HCT116 (cell line): ENCODE measurements at regions not wholly inside any gene's neighbourhood (a gene's known extent, or its start where the extent isn't known, plus 50 kb on each side); places are given as distances from the start of the nearest gene placed in this dataset.

Experiments used
- ATAC-seq: fragments of 200-7000 bp; cut with Tn5 transposase; 2 replicates; pipeline ENCODE4 v1.9.1; 2020; ENCODE audit warnings: mild to moderate bottlenecking, moderate library complexity
- BruUV-seq: library from RNA; stranded (reverse); fragments of 400-500 nt; replicated peaks from 2 replicates; lab custom pipeline; 2021; lab: Mats Ljungman, UMichigan
- CTCF ChIA-PET: fragments of 300-600 bp; sonication (Branson Sonifier 250); formaldehyde crosslinking; loops from one replicate; lab custom pipeline; 2021; ENCODE audit warnings: antibody characterized with exemption; lab: Charles Lee
- POLR2A ChIA-PET: fragments of 300-600, 350-600 bp; sonication (Branson Sonifier 250); formaldehyde crosslinking; loops from one replicate; lab custom pipeline; 2021; ENCODE audit warnings: antibody characterized with exemption; lab: Charles Lee
- RAD21 ChIA-PET, 2 experiments: fragments of 300-600 bp; sonication (Branson Sonifier 250); formaldehyde crosslinking; loops; one replicate each; lab custom pipeline; 2023; ENCODE audit warnings: low total read pairs in 2 of 2; ENCODE audit not compliant: uncharacterized antibody in 2 of 2, unreplicated experiment in 2 of 2, low non-redundant PET in 1 of 2; lab: Charles Lee
- DNase-seq: peaks from one replicate; pipeline ENCODE4 v3.0.0-alpha.2; 2010; ENCODE audit warnings: low read depth, low spot score
- H2AFZ ChIP-seq: fragments of 200-600 bp; shearing (Covaris generic), sonication (generic); 2 replicates; pipeline ENCODE4 v1.6.1; 2017; ENCODE audit warnings: low read depth, mixed run types, mixed read lengths, antibody characterized with exemption, low read length; ENCODE audit not compliant: poor library complexity, severe bottlenecking
- H3K27ac ChIP-seq: 2 replicates; pipeline ENCODE4 v1.5.1; 2012; ENCODE audit warnings: low read depth, low read length
- H3K27me3 ChIP-seq: fragments of 200-600 bp; sonication (generic); 2 replicates; pipeline ENCODE4 v1.6.1; 2016; ENCODE audit warnings: mixed run types, low read length, mixed read lengths; ENCODE audit not compliant: insufficient read depth
- H3K36me3 ChIP-seq, 2 experiments: fragments of 200-500 bp in 1 of 2; fragments of 200-600 bp in 1 of 2; sonication (Bioruptor generic) in 1 of 2; sonication (generic) in 1 of 2; 2 replicates each; pipeline versions ENCODE4 v1.5.1 to v1.6.1; 2014 to 2016; ENCODE audit warnings: low read length in 2 of 2, inconsistent platforms in 1 of 2, mixed read lengths in 1 of 2, mixed run types in 1 of 2; ENCODE audit not compliant: insufficient read depth in 2 of 2, control insufficient read depth in 1 of 2
- H3K4me1 ChIP-seq, 2 experiments: fragments of 200-600 bp in 1 of 2; sonication (generic) in 1 of 2; 2 replicates each; pipeline versions ENCODE4 v1.5.1 to v1.6.1; 2012 to 2017; ENCODE audit warnings: low read length in 2 of 2, inconsistent platforms in 1 of 2, mild to moderate bottlenecking in 1 of 2, mixed read lengths in 1 of 2, mixed run types in 1 of 2, moderate library complexity in 1 of 2; ENCODE audit not compliant: insufficient read depth in 2 of 2, control insufficient read depth in 1 of 2
- H3K4me2 ChIP-seq: fragments of 200-600 bp; sonication (generic); 2 replicates; pipeline ENCODE4 v1.6.1; 2017; ENCODE audit warnings: mixed run types, low read length, mixed read lengths
- H3K4me3 ChIP-seq, 2 experiments: fragments of 200-600 bp in 1 of 2; sonication (generic) in 1 of 2; replicated peaks in 1 of 2; 2 replicates each; pipeline ENCODE4 v1.5.1; 2011 to 2016; ENCODE audit warnings: low read length in 2 of 2, control low read depth in 1 of 2, low read depth in 1 of 2, mild to moderate bottlenecking in 1 of 2, mixed read lengths in 1 of 2, mixed run types in 1 of 2
- H3K79me2 ChIP-seq: fragments of 200-600 bp; sonication (generic); 2 replicates; pipeline ENCODE4 v1.6.1; 2017; ENCODE audit warnings: mild to moderate bottlenecking, mixed run types, low read length, moderate library complexity, mixed read lengths; ENCODE audit not compliant: insufficient read depth
- H3K9ac ChIP-seq: fragments of 200-600 bp; sonication (generic); 2 replicates; pipeline ENCODE4 v1.6.1; 2016; ENCODE audit warnings: low read length, mixed read lengths
- H3K9me2 ChIP-seq: fragments of 200-600 bp; sonication (generic), shearing (Covaris generic); 2 replicates; pipeline ENCODE4 v1.6.1; 2017; ENCODE audit warnings: mixed run types, mild to moderate bottlenecking, moderate library complexity; ENCODE audit not compliant: insufficient read depth
- H3K9me3 ChIP-seq, 2 experiments: fragments of 200-500 bp in 1 of 2; fragments of 200-600 bp in 1 of 2; sonication (Bioruptor generic) in 1 of 2; sonication (generic) in 1 of 2; 2 replicates each; pipeline ENCODE4 v1.6.1; 2014 to 2017; ENCODE audit warnings: low read length in 2 of 2, mixed read lengths in 2 of 2, inconsistent platforms in 1 of 2, low read depth in 1 of 2, mild to moderate bottlenecking in 1 of 2, mixed run types in 1 of 2, moderate library complexity in 1 of 2; ENCODE audit not compliant: control insufficient read depth in 1 of 2, insufficient read depth in 1 of 2
- H4K20me1 ChIP-seq: fragments of 200-600 bp; sonication (generic), shearing (Covaris generic); 2 replicates; pipeline ENCODE4 v1.6.1; 2017; ENCODE audit warnings: mixed run types, mild to moderate bottlenecking, moderate library complexity; ENCODE audit not compliant: insufficient read depth
- CBX3 ChIP-seq: IDR thresholded peaks from 2 replicates; pipeline ENCODE4 v1.6.1; 2012; ENCODE audit warnings: low read depth
- CEBPB ChIP-seq: IDR thresholded peaks from 2 replicates; pipeline ENCODE4 v1.6.1; 2012; ENCODE audit warnings: low read depth
- EGR1 ChIP-seq: IDR thresholded peaks from 2 replicates; pipeline ENCODE4 v1.6.1; 2012; ENCODE audit warnings: low read depth
- ELF1 ChIP-seq: IDR thresholded peaks from 2 replicates; pipeline ENCODE4 v1.6.1; 2012; ENCODE audit warnings: low read depth, borderline replicate concordance
- EZH2 ChIP-seq: fragments of 200-600 bp; sonication (generic); IDR thresholded peaks from 2 replicates; pipeline ENCODE4 v1.6.1; 2017; ENCODE audit warnings: antibody characterized with exemption, mixed run types
- EZH2phosphoT487 ChIP-seq: fragments of 200-600 bp; IDR thresholded peaks from 2 replicates; pipeline ENCODE4 v1.6.1; 2018; ENCODE audit warnings: antibody characterized with exemption, borderline replicate concordance
- JUND ChIP-seq: IDR thresholded peaks from 2 replicates; pipeline ENCODE4 v1.6.1; 2012
- POLR2A ChIP-seq: IDR thresholded peaks from 2 replicates; pipeline ENCODE4 v1.7.0; 2011; ENCODE audit warnings: borderline replicate concordance; ENCODE audit not compliant: insufficient read depth, insufficient read length; ENCODE audit errors: extremely low read depth
- POLR2AphosphoS5 ChIP-seq: IDR thresholded peaks from 2 replicates; pipeline ENCODE4 v1.6.1; 2011; ENCODE audit warnings: mild to moderate bottlenecking, low read depth, low read length, moderate library complexity
- RAD21 ChIP-seq: IDR thresholded peaks from 2 replicates; pipeline ENCODE4 v1.6.1; 2012; ENCODE audit warnings: low read depth, mild to moderate bottlenecking
- SIN3A ChIP-seq: IDR thresholded peaks from 2 replicates; pipeline ENCODE4 v1.6.1; 2012; ENCODE audit warnings: low read depth
- SRF ChIP-seq: IDR thresholded peaks from 2 replicates; pipeline ENCODE4 v1.6.1; 2012; ENCODE audit warnings: low read depth
- TCF7L2 ChIP-seq: IDR thresholded peaks from 2 replicates; pipeline ENCODE4 v1.7.0; 2011; ENCODE audit warnings: borderline replicate concordance, inconsistent platforms; ENCODE audit not compliant: insufficient read depth, insufficient read length; ENCODE audit errors: extremely low read depth
- YY1 ChIP-seq: IDR thresholded peaks from 2 replicates; pipeline ENCODE4 v1.6.1; 2011; ENCODE audit warnings: low read length, low read depth, moderate library complexity, mild to moderate bottlenecking; ENCODE audit not compliant: insufficient replicate concordance; ENCODE audit errors: extremely low read depth
- ZFX ChIP-seq: fragments of 450-650 bp; IDR thresholded peaks from 2 replicates; pipeline ENCODE4 v1.6.1; 2017
- ZNF274 ChIP-seq: fragments of 200-500 bp; sonication (Bioruptor generic); IDR thresholded peaks from 2 replicates; pipeline ENCODE4 v1.6.1; 2014; ENCODE audit warnings: mild to moderate bottlenecking, low read depth, low read length, inconsistent platforms
- intact Hi-C: fragments of 100-400 bp; cut with micrococcal nuclease; formaldehyde crosslinking; loops from 2 replicates; pipeline ENCODE4 v1.10.0; 2022
- TF ChIP-seq, protein P1 (sequence below): IDR thresholded peaks from 2 replicates; pipeline ENCODE4 v1.6.1; 2011; ENCODE audit warnings: mild to moderate bottlenecking, low read length, moderate library complexity; ENCODE audit not compliant: insufficient replicate concordance; ENCODE audit errors: extremely low read depth
- TF ChIP-seq, protein P2 (sequence below): IDR thresholded peaks from 2 replicates; pipeline ENCODE4 v1.6.1; 2012
- TF ChIP-seq, protein P3 (sequence below): IDR thresholded peaks from 2 replicates; pipeline ENCODE4 v1.6.1; 2012; ENCODE audit warnings: low read depth
- TF ChIP-seq, protein P4 (sequence below): IDR thresholded peaks from 2 replicates; pipeline ENCODE4 v1.6.1; 2012

DNA sequence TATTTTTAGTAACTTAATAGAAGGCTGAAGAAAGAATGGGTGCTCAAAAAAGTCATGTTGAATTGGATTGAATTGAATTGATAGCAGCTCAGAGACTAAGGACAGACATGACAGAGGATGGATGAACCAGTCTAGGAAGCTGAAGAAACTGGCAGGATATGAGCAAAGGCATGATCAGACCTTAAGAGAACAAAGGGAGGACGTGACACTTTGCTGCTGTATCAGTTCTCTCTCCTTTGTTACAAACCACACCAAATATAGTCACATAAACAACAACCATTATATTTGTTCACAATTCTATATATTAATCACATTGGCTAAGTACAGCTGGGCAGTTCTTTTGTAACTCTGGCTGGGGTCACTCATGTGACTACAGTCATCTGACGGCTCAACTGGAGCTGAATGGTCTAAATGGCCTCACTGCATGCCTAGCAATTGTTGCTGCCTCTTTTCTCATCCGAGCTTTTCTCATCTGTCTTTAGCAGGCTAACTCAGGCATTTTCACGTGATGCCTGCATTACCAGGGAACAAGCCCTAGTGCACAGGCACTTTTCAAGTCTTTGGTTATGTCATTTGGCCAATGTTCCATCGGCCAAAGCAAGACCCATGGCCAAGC is 355.0 kb downstream of the ETNK1 start:
- Histone ChIP-seq H3K4me3 (no peak overlapping the region), H3K36me3 (no peaks in the 10 kb centered on the region), H3K9me3 (no peaks in the 10 kb centered on the region), H3K4me2 (no peak overlapping the region), H4K20me1 (no peaks in the 10 kb centered on the region), H3K9ac (no peak overlapping the region), H3K27ac (no peak overlapping the region), H3K27me3 (no peaks in the 10 kb centered on the region; the same call in 1 of the 2 replicates), H3K9me2 (no peaks in the 10 kb centered on the region), H3K4me1 (peaks cover 0 to 4% of the 10 kb centered on the region in 2 experiments; a peak in 1 of 4 replicates), H2AFZ (no peak overlapping the region), H3K79me2 (no peaks in the 10 kb centered on the region)
- ChIA-PET POLR2A (no interaction called here), CTCF (no interaction called here), RAD21 (no interaction called here)
- BruUV-seq = no TSS peak
- ATAC-seq (no peak), DNase-seq (no peak)
- TF ChIP-seq ELF1 (no peak), EZH2phosphoT487 (no peak), CEBPB (no peak), YY1 (no peak), RAD21 (no peak), EZH2 (no peak), SIN3A (no peak), ZFX (no peak), SRF (no peak), ZNF274 (no peak), JUND (no peak), EGR1 (no peak), POLR2AphosphoS5 (no peak), TCF7L2 (no peak), CBX3 (no peak), POLR2A (no peak)
- TF ChIP-seq, protein P1, sequence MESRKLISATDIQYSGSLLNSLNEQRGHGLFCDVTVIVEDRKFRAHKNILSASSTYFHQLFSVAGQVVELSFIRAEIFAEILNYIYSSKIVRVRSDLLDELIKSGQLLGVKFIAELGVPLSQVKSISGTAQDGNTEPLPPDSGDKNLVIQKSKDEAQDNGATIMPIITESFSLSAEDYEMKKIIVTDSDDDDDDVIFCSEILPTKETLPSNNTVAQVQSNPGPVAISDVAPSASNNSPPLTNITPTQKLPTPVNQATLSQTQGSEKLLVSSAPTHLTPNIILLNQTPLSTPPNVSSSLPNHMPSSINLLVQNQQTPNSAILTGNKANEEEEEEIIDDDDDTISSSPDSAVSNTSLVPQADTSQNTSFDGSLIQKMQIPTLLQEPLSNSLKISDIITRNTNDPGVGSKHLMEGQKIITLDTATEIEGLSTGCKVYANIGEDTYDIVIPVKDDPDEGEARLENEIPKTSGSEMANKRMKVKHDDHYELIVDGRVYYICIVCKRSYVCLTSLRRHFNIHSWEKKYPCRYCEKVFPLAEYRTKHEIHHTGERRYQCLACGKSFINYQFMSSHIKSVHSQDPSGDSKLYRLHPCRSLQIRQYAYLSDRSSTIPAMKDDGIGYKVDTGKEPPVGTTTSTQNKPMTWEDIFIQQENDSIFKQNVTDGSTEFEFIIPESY = no peak
- TF ChIP-seq, protein P2, sequence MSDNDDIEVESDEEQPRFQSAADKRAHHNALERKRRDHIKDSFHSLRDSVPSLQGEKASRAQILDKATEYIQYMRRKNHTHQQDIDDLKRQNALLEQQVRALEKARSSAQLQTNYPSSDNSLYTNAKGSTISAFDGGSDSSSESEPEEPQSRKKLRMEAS = no peak
- TF ChIP-seq, protein P3, sequence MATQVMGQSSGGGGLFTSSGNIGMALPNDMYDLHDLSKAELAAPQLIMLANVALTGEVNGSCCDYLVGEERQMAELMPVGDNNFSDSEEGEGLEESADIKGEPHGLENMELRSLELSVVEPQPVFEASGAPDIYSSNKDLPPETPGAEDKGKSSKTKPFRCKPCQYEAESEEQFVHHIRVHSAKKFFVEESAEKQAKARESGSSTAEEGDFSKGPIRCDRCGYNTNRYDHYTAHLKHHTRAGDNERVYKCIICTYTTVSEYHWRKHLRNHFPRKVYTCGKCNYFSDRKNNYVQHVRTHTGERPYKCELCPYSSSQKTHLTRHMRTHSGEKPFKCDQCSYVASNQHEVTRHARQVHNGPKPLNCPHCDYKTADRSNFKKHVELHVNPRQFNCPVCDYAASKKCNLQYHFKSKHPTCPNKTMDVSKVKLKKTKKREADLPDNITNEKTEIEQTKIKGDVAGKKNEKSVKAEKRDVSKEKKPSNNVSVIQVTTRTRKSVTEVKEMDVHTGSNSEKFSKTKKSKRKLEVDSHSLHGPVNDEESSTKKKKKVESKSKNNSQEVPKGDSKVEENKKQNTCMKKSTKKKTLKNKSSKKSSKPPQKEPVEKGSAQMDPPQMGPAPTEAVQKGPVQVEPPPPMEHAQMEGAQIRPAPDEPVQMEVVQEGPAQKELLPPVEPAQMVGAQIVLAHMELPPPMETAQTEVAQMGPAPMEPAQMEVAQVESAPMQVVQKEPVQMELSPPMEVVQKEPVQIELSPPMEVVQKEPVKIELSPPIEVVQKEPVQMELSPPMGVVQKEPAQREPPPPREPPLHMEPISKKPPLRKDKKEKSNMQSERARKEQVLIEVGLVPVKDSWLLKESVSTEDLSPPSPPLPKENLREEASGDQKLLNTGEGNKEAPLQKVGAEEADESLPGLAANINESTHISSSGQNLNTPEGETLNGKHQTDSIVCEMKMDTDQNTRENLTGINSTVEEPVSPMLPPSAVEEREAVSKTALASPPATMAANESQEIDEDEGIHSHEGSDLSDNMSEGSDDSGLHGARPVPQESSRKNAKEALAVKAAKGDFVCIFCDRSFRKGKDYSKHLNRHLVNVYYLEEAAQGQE = no peak
- TF ChIP-seq, protein P4, sequence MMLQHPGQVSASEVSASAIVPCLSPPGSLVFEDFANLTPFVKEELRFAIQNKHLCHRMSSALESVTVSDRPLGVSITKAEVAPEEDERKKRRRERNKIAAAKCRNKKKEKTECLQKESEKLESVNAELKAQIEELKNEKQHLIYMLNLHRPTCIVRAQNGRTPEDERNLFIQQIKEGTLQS = no peak
- intact Hi-C loops = no loop called here
